Suprapubic skin (tissue), 4 donors: ENCODE measurements at regions not wholly inside any gene's neighbourhood (a gene's known extent, or its start where the extent isn't known, plus 50 kb on each side); places are given as distances from the start of the nearest gene placed in this dataset.

Experiments used
- DNase-seq, 2 donors: peaks; one replicate each; pipeline ENCODE4 v3.0.0-alpha.2; 2019; ENCODE audit warnings: low spot score in 2 of 2
- H3K27ac ChIP-seq: fragments of 200-600 bp; sonication (generic); one replicate; pipeline ENCODE4 v1.5.1; 2019
- H3K27me3 ChIP-seq: fragments of 200-600 bp; sonication (generic); one replicate; pipeline ENCODE4 v1.5.1; 2019
- H3K36me3 ChIP-seq: fragments of 200-600 bp; sonication (generic); one replicate; pipeline ENCODE4 v1.5.1; 2019
- H3K4me1 ChIP-seq: fragments of 200-600 bp; sonication (generic); one replicate; pipeline ENCODE4 v1.5.1; 2019
- H3K4me3 ChIP-seq: fragments of 200-600 bp; sonication (generic); one replicate; pipeline ENCODE4 v1.5.1; 2019; ENCODE audit warnings: mild to moderate bottlenecking
- H3K9me3 ChIP-seq: fragments of 200-600 bp; sonication (generic); one replicate; pipeline ENCODE4 v1.5.1; 2019
- CTCF ChIP-seq, 2 donors: fragments of 200-600 bp in 1 of 2; fragments of 450-650 bp in 1 of 2; sonication (generic) in 1 of 2; IDR thresholded peaks; one replicate each; pipeline ENCODE4 v1.5.1; 2016 to 2019; ENCODE audit warnings: antibody characterized with exemption in 2 of 2, mild to moderate bottlenecking in 1 of 2, moderate library complexity in 1 of 2
- EP300 ChIP-seq: sonication (generic); formaldehyde crosslinking; IDR thresholded peaks from one replicate; pipeline ENCODE4 v1.6.1; 2017; ENCODE audit warnings: antibody characterized with exemption
- POLR2A ChIP-seq, 2 donors: fragments of 450-650 bp; IDR thresholded peaks; one replicate each; pipeline ENCODE4 v1.6.1; 2017; ENCODE audit warnings: antibody characterized with exemption in 2 of 2, mild to moderate bottlenecking in 2 of 2, moderate library complexity in 2 of 2
- POLR2AphosphoS5 ChIP-seq, 3 donors: sonication (generic); formaldehyde crosslinking; IDR thresholded peaks; one replicate each; pipeline ENCODE4 v1.6.1; 2017; ENCODE audit warnings: antibody characterized with exemption in 3 of 3
- WGBS: methylation state at CpG from one replicate; pipeline ENCODE4 v1.1.5; 2018; 5-methylcytosine and 5-hydroxymethylcytosine counted together

GRCh38 chr13:71046360-71047079 lies 820.5 kb downstream of the DACH1 start:
- no peaks in the 10 kb centered on the region for H3K9me3 ChIP-seq
- no peaks in the 10 kb centered on the region for H3K4me1 ChIP-seq
- H3K4me3 ChIP-seq, result no peak overlapping the region
- no peak for DNase-seq
- no peaks in the 10 kb centered on the region for H3K36me3 ChIP-seq
- H3K27ac ChIP-seq, result no peak overlapping the region
- WGBS, result 29% methylated on average over 2 of the region's 2 CpGs
- TF ChIP-seq POLR2A (IDR thresholded peaks at IDR 0.05) (no peak), EP300 (no peak), CTCF (IDR thresholded peaks at IDR 0.05) (no peak), POLR2AphosphoS5 (IDR thresholded peaks at IDR 0.05) (no peak)
- H3K27me3 ChIP-seq, result no peaks in the 10 kb centered on the region

- no peak overlapping the region for H3K4me3 ChIP-seq
- TF ChIP-seq POLR2AphosphoS5 (IDR thresholded peaks at IDR 0.05) (no peak), CTCF (IDR thresholded peaks at IDR 0.05) (no peak), POLR2A (IDR thresholded peaks at IDR 0.05) (no peak), EP300 (no peak)
- no peaks in the 10 kb centered on the region for H3K36me3 ChIP-seq
- no peak overlapping the region for H3K27ac ChIP-seq
- DNase-seq, result no peak
- H3K9me3 ChIP-seq, result no peaks in the 10 kb centered on the region
- H3K4me1 ChIP-seq, result no peaks in the 10 kb centered on the region
- no peaks in the 10 kb centered on the region for H3K27me3 ChIP-seq
Observed at GRCh38 chr13:71045101-71045500, 821.9 kb downstream of the DACH1 start.

- Histone ChIP-seq H3K36me3 (no peaks in the 10 kb centered on the region), H3K9me3 (no peaks in the 10 kb centered on the region), H3K4me3 (no peak overlapping the region), H3K4me1 (no peaks in the 10 kb centered on the region), H3K27ac (no peak overlapping the region), H3K27me3 (no peaks in the 10 kb centered on the region)
- DNase-seq, result no peak
- TF ChIP-seq POLR2AphosphoS5 (IDR thresholded peaks at IDR 0.05) (no peak), POLR2A (IDR thresholded peaks at IDR 0.05) (no peak), CTCF (IDR thresholded peaks at IDR 0.05) (no peak), EP300 (no peak)
Observed at GRCh38 chr13:71039440-71039839, 827.6 kb downstream of the DACH1 start.

GRCh38 chr13:71034018-71034417 lies 833.0 kb downstream of the DACH1 start:
- WGBS, result 89% methylated on average over 3 of the region's 4 CpGs
- DNase-seq, result no peak
- Histone ChIP-seq H3K36me3 (no peaks in the 10 kb centered on the region), H3K27me3 (no peaks in the 10 kb centered on the region), H3K4me3 (no peak overlapping the region), H3K9me3 (no peaks in the 10 kb centered on the region), H3K4me1 (no peaks in the 10 kb centered on the region), H3K27ac (no peak overlapping the region)
- no peak for TF ChIP-seq CTCF (IDR thresholded peaks at IDR 0.05)
- no peak for TF ChIP-seq POLR2A (IDR thresholded peaks at IDR 0.05)
- no peak for TF ChIP-seq EP300
- no peak for TF ChIP-seq POLR2AphosphoS5 (IDR thresholded peaks at IDR 0.05)

- H3K36me3 ChIP-seq, result no peaks in the 10 kb centered on the region
Observed at GRCh38 chr13:71033026-71033425, 834.0 kb downstream of the DACH1 start.

More at GRCh38 chr13:71033026-71033425, 834.0 kb downstream of the DACH1 start:
- DNase-seq, result no peak
- H3K27ac ChIP-seq, result no peak overlapping the region
- H3K27me3 ChIP-seq, result no peaks in the 10 kb centered on the region
- TF ChIP-seq EP300 (no peak), POLR2AphosphoS5 (IDR thresholded peaks at IDR 0.05) (no peak), POLR2A (IDR thresholded peaks at IDR 0.05) (no peak), CTCF (IDR thresholded peaks at IDR 0.05) (no peak)
- H3K4me3 ChIP-seq, result no peak overlapping the region
- no peaks in the 10 kb centered on the region for H3K9me3 ChIP-seq
- no peaks in the 10 kb centered on the region for H3K4me1 ChIP-seq
